ENCODE measurements at regions not wholly inside any gene's neighbourhood (a gene's known extent, or its start where the extent isn't known, plus 50 kb on each side); places are given as distances from the start of the nearest gene placed in this dataset.
"Not testable (repeated sequence)": the region's sequence is repeated elsewhere in the genome, so short reads cannot be mapped to it uniquely, and the experiment has no call there.

DNA sequence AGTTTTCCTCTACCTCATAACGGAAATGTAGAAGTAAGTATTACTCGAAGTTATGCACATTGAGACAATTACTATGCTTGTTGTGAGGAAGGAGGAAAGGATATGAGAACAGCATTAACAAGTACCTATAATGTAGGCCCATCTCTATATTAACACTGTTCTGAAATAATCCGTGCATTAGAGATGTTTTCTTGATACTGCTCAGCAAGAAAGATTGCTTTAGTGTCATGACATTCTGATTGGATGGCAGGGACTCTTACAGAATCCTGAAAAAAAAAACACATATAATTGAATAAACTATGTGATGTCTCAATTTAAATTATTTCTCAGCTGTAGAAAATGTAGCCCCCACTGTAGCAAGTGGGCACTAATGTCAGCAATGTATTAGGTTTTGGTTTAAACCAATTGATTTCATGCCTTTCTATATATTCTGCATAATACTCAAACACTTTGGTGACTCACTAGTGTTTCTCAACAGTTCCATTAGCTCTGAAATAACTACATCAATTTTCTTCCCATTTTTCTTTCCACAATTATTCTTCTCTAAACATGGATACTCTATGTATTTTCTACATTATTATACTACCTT is 598.3 kb upstream of the BCHE start:
- DNase-seq, result no peak

DNA sequence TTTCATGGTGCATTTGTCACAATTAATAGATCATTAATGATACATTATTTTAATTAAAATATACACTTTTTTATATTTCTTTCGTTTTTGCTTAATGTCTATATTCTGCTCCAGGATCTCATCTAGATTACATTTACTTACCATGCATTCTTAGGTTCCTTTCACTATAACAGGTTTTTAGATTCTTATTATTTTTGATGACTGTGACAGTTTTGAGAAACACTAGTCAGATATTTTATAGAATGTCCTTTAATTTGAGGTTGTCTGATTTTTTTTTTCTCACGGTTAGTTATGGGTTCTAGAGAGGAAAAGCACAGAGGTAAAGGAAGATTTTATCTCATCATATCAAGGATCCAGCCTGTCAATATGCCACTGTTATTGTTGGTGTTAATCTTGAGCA is 595.8 kb upstream of the BCHE start:
- DNase-seq, result no peak

DNA sequence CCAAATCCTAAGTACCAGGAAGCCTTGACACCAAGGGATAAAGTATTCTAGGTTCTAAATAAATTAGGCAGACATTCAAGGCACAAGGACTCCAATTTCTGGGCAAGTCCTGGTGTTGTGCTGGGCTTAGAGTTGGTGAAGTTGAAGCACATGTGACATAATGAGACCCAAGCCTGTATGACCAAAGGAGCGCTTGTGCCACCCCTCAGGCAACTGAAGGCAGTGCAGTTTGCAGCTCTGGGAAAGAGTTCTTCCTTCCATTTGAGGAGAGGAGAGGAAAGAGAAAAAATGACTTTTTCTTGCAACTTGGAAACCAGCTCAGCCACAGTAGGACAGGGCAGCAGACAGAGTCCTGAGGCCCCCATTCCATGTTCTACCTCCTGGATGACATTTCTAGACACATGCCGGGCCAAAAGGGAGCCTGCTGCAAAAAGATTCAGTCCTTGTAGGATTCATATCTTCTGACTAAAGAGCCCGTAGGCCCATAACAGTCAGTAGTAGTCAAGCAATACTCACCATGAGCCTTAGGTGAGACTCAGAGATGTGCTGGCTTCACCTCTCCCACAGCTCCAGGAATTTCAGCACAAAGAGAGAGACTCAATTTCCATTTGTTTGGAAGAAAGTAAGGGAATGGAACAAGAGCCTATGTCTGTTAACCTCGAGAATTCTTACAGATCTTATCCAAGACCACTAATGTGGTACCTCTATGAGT is 588.8 kb upstream of the BCHE start:
- DNase-seq, result no peak

DNA sequence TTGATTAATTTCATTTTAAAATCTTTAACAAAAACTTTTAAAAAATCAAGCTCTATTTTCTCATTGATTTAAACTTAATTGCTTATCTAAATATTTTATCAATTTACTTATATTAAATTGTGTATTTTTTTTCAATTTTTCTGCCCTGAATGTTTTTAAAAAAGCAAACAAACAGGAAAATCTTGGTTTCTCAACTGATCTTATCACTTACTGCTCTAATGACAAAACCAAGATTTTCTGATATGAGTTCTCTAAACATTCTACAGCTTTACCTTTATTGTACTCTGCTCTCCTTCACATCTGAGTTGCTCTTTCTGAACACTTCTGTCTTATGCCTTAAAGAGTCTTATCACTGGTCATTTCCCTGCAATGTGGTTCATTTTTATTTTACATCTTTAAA is 587.8 kb upstream of the BCHE start:
- no peak for DNase-seq

DNA sequence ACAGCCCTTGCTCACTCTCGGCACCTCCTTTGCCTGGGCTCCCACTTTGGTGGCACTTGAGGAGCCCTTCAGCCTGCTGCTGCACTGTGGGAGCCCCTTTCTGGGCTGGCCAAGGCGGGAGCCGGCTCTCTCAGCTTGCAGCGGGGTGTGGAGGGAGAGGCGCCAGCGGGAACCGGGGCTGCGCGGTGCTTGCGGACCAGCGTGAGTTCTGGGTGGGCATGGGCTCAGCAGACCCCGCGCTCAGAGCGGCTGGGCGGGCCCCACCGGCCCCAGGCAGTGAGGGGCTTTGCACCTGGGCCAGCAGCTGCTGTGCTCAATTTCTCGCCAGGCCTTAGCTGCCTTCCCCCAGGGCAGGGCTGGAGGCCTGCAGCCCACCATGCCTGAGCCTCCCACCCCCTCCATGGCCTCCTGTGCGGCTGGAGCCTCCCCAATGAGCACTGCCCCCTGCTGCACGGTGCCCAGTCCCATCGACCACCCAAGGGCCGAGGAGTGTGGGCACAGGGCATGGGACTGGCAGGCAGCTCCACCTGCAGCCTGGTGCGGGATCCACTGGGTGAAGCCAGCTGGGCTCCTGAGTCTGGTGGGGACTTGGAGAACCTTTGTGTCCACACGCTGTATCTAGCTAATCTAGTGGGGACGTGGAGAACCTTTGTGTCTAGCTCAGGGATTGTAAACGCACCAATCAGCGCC is 586.7 kb upstream of the BCHE start:
- DNase-seq, result not testable (repeated sequence)

DNA sequence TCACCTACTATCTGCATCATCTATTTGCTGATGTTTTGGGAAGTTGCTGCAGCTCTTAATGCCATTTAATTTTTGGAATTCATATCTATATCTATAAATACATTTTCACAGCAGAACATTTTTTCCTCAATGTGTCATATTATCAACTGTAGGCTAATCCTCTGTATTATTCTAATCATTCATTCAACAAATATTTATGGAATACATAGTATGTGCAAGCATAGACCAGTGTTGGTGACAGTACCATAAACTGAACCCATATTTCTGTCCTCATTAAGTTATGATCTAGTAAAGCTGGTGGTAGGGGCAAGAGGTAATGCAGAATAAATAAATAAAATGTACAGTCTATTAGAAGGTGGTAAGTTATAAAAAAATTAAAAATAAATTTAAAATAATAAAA is 585.3 kb upstream of the BCHE start:
- DNase-seq, result no peak

DNA sequence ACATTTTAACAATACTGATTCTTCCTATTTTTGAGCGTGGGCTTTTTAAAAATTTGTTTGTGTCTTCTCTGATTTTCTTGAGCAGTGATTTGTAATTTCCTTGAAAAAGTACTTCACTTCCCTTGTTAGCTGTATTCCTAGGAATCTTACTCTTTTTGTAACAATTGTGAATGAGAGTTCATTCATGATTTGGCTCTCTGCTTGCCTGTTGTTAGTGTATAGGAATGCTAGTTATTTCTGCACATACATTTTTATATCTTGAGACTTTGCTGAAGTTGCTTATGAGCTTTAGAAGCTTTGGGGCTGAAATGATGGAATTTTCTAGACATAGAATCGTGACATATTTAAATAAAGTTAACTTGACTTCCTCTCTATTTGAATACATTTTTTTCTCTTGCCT is 582.8 kb upstream of the BCHE start:
- no peak for DNase-seq

DNA sequence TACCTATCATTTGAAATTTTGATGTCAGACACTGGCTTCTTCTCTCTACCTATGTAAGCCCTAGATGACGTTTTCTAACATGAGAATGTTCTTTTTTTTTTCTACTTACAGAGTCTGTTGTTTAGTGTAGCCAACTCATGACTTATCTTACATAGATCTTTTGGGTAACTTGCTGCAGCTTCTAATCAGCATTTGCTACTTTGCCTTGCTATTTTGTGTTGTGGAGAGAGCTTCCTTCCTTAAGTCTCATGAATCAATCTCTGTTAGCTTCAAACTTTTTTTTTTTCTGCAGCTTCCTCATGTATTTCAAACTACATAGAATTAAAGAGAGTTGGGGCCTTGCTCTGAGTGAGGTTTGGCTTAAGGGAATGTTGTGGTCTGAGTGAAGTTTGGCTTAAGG is 568.7 kb upstream of the BCHE start:
- DNase-seq, result no peak

DNA sequence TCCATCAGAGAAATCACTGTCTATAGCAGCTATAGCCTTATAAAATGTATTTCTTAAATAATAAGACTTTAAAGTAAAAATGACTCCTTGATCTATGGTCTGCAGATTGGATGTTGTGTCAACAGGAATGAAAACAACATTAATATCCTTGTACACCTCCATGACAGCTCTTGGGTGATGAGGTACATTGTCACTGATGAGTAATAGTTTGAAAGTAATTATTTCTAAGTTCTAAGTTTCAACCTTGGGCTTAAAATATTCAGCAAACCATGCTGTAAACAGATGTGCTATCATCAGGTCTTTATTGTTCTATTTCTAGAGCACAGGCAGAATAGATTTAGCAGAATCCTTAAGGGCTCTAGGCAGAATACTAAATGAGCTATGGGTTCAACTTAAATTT is 568.2 kb upstream of the BCHE start:
- no peak for DNase-seq

DNA sequence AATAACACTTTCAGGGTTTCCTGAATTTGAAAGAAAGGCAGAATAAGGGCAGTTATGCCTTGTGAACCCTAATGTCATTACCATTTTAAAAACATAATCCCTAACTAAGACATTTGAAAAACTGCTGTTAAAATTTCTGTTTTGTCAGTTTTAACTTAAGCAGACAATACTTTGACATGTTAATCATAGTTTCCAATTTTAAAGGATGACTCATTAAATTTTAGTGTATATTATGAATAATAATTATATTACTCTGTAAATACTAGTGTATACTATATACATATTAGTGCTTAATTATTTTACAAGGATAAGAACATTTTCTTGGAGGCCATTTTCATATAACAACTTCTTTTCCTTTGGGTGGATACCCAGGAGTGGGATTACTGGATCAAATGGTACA is 553.1 kb upstream of the BCHE start:
- no peak for DNase-seq

DNA sequence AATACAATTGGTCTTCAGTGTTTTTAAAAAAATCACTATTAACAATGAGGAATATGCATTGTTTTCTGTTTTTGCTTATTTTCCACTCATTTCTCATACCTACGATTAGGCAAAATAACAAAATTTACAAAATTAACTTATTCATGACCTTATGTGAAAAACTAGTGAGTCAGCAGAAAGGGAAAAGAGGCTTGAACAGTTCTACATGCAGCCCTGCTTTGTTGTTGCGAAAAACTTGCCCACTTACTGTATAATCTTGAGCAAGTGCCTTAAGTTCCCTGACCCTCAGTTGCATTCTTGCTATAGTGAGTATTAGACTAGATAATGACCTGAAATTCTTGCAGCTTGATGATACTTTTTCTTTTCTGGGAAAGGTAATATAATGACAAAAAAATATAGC is 551.1 kb upstream of the BCHE start:
- DNase-seq, result no peak

DNA sequence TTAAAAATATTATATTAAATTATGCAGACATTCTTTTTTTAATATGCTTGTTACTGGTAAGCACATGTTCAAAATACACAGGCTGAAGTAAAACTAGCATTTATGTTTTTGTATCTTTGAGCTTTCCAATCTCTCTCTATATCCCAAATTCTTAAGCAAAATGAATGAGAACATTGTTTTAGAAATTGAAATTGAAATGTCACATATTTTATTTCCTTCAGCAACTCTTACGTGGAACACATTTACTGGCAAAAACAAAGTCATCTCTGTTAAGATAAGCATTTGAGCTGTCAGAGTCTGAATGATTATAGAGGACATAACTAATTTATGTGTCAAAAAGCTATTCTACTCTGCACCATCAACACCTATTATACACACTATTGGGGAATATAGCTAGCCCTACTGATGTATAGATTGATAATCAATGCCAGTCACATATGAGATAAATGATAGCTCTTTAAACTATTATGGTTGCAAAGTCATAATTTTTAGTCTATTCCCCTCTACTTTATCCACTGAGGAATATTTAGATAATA is 535.4 kb upstream of the BCHE start:
- DNase-seq, result no peak

DNA sequence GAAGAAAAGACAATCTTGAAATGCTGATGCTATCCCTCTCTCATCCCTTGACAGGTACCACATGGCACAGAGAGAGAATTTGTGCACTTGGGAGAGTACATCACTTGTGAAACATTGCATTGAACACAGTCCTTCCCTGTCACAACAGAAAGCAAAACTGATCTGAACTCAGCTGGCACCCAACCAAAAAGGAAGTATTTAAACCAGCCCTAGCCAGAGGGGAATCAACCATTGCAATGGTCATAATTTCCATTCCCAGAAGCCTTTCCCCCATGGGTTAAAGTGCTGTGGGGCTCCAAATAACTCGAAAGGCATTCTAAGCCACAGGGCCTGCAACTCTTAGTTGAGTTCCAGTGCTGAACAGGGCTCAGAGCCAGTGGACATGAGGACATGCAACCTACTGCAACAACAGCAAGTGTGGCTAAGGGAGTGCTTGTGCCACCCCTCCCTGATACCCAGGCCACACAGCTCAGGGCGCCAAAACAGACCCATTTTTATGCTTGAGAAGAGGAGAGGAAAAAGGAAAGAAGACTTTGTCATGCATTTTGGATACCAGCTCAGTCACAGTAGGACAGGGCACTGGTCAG is 530.8 kb upstream of the BCHE start:
- no peak for DNase-seq

DNA sequence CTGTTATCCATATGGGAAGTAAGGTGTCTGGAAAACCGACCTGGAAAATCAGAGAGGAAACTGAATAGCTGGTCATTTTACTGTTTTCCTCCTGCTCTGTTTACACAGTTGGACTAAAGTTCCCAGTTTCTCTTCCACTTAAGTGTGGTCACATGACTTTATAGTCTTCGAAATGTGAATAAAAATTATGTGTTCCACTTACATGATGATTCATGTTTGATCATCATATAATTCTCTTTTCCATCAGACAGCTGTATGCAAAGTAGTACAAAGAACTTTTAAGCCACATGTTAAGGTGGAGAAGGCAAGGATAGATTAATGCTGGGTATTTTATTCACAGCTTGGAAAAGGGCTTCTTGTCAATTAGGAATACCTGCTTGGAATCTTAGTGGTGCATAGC is 525.5 kb upstream of the BCHE start:
- DNase-seq, result no peak

DNA sequence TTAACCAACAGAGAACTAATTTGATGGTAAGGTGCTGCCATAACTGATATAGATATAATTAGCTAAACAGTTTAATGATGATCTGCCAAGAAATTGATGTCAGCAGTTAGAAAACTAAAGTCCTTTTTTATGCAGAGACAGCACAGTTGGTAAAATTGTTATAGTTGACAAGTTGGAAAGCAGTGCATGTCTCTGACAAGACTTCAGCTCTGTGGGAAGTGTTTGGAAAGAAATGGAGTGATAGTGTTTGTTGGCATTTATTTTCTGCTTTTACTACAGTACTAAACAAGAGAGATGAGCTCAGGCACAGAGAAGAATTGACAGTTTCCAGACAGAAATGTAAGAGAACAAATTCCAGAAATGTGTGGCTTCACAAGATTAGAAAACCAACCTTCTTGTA is 523.5 kb upstream of the BCHE start:
- DNase-seq, result no peak

DNA sequence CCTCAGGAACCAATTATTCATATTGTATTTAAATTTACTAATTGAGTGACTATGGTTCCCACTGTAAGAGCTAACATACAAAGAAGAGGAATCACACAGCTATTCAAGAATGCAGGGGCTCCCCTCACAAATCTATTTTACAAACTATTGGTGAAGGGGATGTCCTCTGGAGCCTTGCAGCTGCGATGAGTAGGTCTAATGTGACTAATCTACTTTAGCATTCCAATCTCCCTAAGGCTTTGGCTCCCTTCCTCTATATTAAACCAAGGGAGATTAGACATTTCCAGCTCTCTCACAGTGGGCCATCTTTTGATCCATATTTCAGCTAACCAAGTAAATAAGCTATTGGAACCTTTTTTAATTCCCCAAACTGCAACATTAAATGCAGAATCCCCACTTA is 514.2 kb upstream of the BCHE start:
- DNase-seq, result no peak

DNA sequence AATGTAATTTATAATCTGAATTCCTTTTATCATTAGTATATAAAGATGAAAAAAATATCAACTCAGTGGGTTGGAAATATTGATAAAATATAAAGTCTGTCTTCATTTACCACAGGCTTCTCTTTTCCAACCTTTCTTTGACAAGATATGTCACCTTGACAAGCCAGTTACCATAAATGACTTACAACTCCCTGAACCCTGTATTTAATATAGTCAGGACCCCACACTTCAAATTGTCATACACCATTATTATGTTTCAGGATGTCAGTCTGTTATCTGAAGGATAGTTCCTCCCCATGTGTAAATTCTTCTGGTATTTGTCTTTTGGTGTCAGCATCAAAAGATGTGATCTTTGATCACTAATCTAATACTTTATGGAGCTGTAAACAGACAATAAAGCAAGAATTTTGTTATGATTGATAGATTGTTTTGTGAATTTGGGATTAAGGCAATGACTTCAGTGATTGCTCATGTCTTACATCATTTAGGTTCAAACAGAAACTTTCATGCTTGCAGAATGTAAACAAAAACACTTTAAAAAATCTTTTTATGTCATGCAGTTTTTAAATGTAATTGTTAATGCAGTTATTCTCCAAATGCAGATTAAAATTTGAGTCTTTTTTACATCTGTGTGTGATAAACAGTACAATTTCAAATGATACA is 503.5 kb upstream of the BCHE start:
- DNase-seq, result no peak

DNA sequence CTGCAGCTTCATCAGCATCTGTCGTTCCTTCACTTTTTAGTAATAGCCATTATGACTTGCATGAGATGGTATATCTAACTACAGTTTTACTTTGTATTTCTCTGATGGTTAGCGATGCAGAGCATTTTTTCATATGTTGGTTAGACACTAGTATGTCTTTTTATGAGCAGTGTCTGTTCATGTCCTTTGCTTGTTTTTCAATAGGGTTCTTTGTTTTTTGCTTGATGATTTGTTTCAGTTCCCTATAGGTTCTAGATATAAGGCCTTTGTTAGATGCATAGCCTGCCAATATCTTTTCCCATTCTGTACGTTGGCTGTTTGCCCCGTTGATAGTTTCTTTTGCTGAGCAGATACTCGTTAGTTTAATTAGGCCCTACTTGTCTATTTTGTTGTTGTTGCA is 487.2 kb upstream of the BCHE start:
- DNase-seq, result no peak

DNA sequence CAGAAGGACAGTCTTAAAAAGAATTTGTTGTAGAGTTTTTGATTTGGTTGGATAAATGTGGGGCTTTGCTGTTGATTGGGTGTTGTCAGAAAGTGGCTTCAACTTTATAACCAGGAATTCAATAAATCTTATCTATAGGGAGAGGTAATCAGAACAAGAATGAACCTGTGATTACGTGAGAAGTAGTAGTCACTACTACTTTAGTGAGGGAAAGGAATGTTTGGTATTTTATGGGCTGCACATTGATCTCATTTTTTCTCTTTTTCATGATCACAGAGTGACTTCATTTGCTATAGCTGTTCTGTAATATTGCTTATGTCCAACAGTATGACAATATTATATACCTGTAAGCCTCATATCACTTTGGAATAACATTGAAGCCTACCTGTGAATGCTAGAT is 485.2 kb upstream of the BCHE start:
- no peak for DNase-seq

DNA sequence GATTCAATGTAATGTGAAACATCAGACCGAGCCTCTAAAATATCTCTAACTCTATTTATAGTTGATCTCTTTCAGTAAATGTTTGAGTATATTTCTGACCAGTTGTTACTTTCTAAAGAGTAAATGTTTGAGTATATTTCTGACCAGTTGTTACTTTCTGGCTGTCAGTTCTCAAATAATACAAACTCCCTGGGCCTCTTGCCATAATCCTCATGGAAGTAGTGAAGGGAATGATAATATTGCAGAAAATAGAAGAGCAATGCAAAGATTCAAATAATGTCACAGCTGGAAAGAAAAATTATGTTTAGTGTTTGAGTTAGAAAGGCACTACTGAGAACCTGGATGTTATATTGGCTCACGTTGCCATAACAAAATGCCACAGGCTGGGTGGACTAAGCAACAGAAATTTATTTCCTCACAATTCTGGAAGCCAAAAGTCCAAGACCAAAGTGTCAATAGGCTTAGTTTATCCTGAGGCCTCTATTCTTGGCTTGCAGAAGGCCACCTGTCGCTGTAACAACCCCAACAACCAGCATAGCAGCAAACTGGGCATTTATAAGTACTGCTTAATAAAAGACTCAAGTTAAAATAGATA is 470.6 kb upstream of the BCHE start:
- no peak for DNase-seq

DNA sequence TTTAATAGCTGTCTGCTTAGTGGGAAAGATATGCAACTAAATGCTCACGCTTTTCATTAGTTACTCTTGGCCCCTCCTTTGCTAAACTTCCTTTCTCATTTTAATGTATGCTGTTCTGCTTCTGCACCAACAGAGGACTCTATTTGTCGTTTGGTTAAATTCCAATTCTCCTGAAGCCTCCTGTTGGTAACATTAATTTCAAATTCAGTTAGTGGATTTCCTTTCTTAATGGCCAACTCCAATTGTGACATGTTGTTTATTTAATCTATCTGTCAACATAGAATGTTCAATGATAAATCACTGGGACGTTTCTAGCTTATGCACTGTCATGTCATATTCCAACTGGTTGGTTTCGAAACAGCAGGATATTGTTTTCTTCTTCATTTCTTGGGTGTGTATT is 467.4 kb upstream of the BCHE start:
- no peak for DNase-seq

DNA sequence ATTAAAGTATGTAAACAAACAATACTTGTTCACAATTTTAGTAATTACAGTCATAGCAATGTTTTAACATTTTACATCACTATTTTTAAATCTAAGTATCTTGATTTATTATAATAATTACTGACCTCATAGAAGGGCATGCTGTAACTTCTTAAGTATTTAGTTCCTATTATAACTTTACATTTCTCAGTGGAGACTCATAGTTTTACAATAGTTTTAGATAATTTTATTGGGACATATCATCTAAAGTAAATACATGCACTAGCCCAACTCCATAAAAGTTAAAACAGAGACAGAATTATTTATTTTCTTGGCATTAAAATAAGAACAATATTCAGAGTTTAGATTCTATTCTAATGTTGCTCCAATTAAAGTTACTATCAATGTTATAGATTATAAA is 466.5 kb upstream of the BCHE start:
- DNase-seq, result no peak

DNA sequence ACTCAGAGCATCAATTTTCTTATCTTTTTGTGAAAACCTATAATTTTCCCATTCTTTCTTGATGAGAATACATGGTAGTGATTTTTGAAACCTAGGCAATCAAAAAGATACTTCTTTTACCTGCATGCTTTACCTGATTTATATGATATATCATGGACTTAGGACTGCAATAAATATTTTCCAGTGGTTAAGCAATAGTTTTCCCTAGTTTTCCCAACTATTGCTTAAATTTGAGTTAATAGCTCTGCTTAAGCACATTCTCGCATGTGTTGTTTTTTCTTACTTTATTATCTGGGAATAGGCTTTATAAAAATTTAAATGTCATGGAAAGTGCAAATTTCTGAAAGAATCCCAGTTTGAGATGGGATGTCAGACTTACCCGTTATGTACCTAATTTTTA is 465.1 kb upstream of the BCHE start:
- DNase-seq, result no peak
